Aorta (tissue), 5 donors: ENCODE measurements at regions not wholly inside any gene's neighbourhood (a gene's known extent, or its start where the extent isn't known, plus 50 kb on each side); places are given as distances from the start of the nearest gene placed in this dataset.

Source experiments
- ATAC-seq: fragments of 200-7000 bp; cut with Tn5 transposase; one replicate; pipeline ENCODE4 v1.9.1; 2022; ENCODE audit warnings: moderate library complexity; ENCODE audit not compliant: low FRiP score
- DNase-seq, 2 donors: peaks; one replicate each; pipeline ENCODE4 v3.0.0-alpha.2; 2020
- H3K27ac ChIP-seq, 2 donors: one replicate each; pipeline ENCODE4 v1.5.1; 2013; ENCODE audit warnings: low read length in 2 of 2, mild to moderate bottlenecking in 2 of 2, moderate library complexity in 2 of 2, control low read depth in 1 of 2, inconsistent platforms in 1 of 2, low read depth in 1 of 2
- H3K27me3 ChIP-seq, 2 donors: one replicate each; pipeline ENCODE4 v1.6.1; 2013; ENCODE audit warnings: control low read depth in 1 of 2, low read length in 1 of 2, mild to moderate bottlenecking in 1 of 2, moderate library complexity in 1 of 2; ENCODE audit not compliant: insufficient read depth in 2 of 2, control insufficient read depth in 1 of 2
- H3K36me3 ChIP-seq, 2 donors: one replicate each; pipeline ENCODE4 v1.6.1; 2013; ENCODE audit warnings: control low read depth in 1 of 2, low read length in 1 of 2, mild to moderate bottlenecking in 1 of 2; ENCODE audit not compliant: insufficient read depth in 2 of 2, control insufficient read depth in 1 of 2
- H3K4me1 ChIP-seq, 2 donors: one replicate each; pipeline ENCODE4 v1.6.1; 2013; ENCODE audit warnings: low read length in 2 of 2, control low read depth in 1 of 2, mild to moderate bottlenecking in 1 of 2, moderate library complexity in 1 of 2; ENCODE audit not compliant: insufficient read depth in 2 of 2, control insufficient read depth in 1 of 2
- H3K4me3 ChIP-seq, 2 donors: one replicate each; pipeline ENCODE4 v1.5.1; 2013; ENCODE audit warnings: low read length in 2 of 2, control low read depth in 1 of 2, mild to moderate bottlenecking in 1 of 2
- H3K9me3 ChIP-seq: one replicate; pipeline ENCODE4 v1.6.1; 2013; ENCODE audit warnings: mild to moderate bottlenecking, low read length; ENCODE audit not compliant: control insufficient read depth
- WGBS, 2 donors: extraction: QIAGEN DNeasy Blood & Tissue Kit; methylation state at CpG; one replicate each; pipeline ENCODE4 v1.1.7; 2013; 5-methylcytosine and 5-hydroxymethylcytosine counted together
- intact Hi-C, 2 donors: fragments of 100-400 bp; cut with DNase I; formaldehyde crosslinking; loops; one replicate each; pipeline versions ENCODE4 v1.14.2 to v1.15.0; 2022
- donor health status: healthy with polysubstance abuse.
- donor health status: Bipolar disorder and iron deficiency.
- donor health status: DM: no; HTN: no; CAD: no.
- donor health status: DM: no; HTN: no; CAD: no.
- donor health status: DM: yes; HTN: yes; CAD: no.

DNA sequence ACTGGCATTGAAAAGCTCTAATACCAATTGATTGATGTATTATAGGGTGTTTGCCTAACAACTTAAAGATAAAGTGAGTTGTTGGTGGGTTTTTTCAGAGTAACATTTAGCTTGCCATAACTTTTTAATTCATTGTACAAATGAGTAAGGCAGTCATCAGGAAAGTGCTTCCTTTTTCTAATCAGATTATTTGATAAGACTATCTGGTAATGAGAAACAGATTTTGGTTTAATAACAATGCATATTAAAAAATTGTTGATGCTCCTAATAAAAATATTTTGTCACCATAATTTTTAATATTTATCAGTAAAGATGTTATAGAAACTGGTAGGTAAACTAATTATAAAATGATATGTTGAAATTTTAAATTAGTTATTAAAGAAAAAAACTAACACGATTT, 51.3 kb downstream of the BLTP1 start:
- no peak for DNase-seq
- Histone ChIP-seq H3K4me1 (no peaks in the 10 kb centered on the region), H3K9me3 (no peaks in the 10 kb centered on the region), H3K27ac (no peak overlapping the region), H3K27me3 (no peaks in the 10 kb centered on the region), H3K36me3 (peaks cover 0 to 6% of the 10 kb centered on the region in 2 donors), H3K4me3 (no peak overlapping the region)
- intact Hi-C loops, result no loop called here
- no peak for ATAC-seq
- WGBS, 2 donors, result 94 to 95% methylated on average over 1 of the region's 1 CpG

- ATAC-seq, result no peak
- Histone ChIP-seq H3K27ac (no peak overlapping the region), H3K4me1 (no peaks in the 10 kb centered on the region), H3K36me3 (peaks cover 4 to 5% of the 10 kb centered on the region in 2 donors), H3K9me3 (no peaks in the 10 kb centered on the region), H3K4me3 (no peak overlapping the region), H3K27me3 (no peaks in the 10 kb centered on the region)
- no peak for DNase-seq
- 76 to 82% methylated on average over 1 of the region's 1 CpG for WGBS, 2 donors
- intact Hi-C loops, result no loop called here
Measured at GRCh38 chr4:122205687-122206086, 53.6 kb downstream of the BLTP1 start.

GRCh38 chr4:122212880-122213279, 60.7 kb downstream of the BLTP1 start:
- intact Hi-C loops, result no loop called here
- ATAC-seq (no peak), DNase-seq (no peak)
- WGBS, 2 donors, result 94 to 96% methylated on average over 3 of the region's 3 CpGs
- H3K36me3 ChIP-seq, result peaks cover 0 to 4% of the 10 kb centered on the region in 2 donors
- H3K4me3 ChIP-seq, result no peak overlapping the region
- no peaks in the 10 kb centered on the region for H3K9me3 ChIP-seq
- H3K27me3 ChIP-seq, result no peaks in the 10 kb centered on the region
- no peak overlapping the region for H3K27ac ChIP-seq
- no peaks in the 10 kb centered on the region for H3K4me1 ChIP-seq

- Histone ChIP-seq H3K4me3 (no peak overlapping the region), H3K27me3 (no peaks in the 10 kb centered on the region), H3K9me3 (no peaks in the 10 kb centered on the region), H3K36me3 (peaks cover 3 to 5% of the 10 kb centered on the region in 2 donors), H3K27ac (no peak overlapping the region), H3K4me1 (no peaks in the 10 kb centered on the region)
- 18 to 22% methylated on average over 1 of the region's 1 CpG for WGBS, 2 donors
- ATAC-seq, result no peak
- intact Hi-C loops, result no loop called here
- DNase-seq, result no peak
Measured at GRCh38 chr4:122218762-122219161, 66.6 kb downstream of the BLTP1 start.

DNA sequence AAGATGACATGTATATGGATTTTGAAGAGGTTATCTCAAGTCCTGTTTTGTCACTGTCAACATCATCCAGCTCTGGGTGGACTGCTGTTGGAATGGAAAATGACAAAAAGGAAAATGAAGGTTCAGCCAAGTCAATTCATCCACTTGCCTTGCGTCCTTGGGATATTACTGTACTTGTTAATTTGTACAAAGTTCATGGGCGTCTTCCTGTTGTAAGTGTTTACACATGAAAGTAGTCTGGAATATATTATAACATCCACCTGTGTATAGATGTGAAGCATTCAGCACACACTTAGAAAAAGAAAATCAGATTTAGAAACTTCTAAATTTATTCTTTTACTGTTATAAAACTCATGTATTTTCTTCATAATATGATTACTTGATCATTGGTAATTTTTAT, 67.2 kb downstream of the BLTP1 start:
- no peaks in the 10 kb centered on the region for H3K4me1 ChIP-seq
- intact Hi-C loops, result no loop called here
- H3K27me3 ChIP-seq, result no peaks in the 10 kb centered on the region
- no peak overlapping the region for H3K4me3 ChIP-seq
- DNase-seq, result no peak
- ATAC-seq, result no peak
- H3K27ac ChIP-seq, result no peak overlapping the region
- peaks cover 3 to 5% of the 10 kb centered on the region in 2 donors for H3K36me3 ChIP-seq
- no peaks in the 10 kb centered on the region for H3K9me3 ChIP-seq
- WGBS, 2 donors, result 89 to 93% methylated on average over 2 of the region's 2 CpGs

GRCh38 chr4:122221322-122221721, 69.2 kb downstream of the BLTP1 start:
- intact Hi-C loops, result no loop called here
- H3K36me3 ChIP-seq, result peaks cover 3 to 5% of the 10 kb centered on the region in 2 donors
- WGBS, 2 donors, result 84 to 85% methylated on average over 3 of the region's 3 CpGs

GRCh38 chr4:122224348-122224747, 72.2 kb downstream of the BLTP1 start:
- ATAC-seq (no peak), DNase-seq (no peak)
- WGBS, 2 donors, result 59 to 71% methylated on average over 4 of the region's 4 CpGs
- Histone ChIP-seq H3K4me3 (no peak overlapping the region), H3K27me3 (no peaks in the 10 kb centered on the region), H3K4me1 (no peaks in the 10 kb centered on the region), H3K27ac (no peak overlapping the region), H3K36me3 (peaks cover under 1 to 5% of the 10 kb centered on the region in 2 donors), H3K9me3 (no peaks in the 10 kb centered on the region)
- intact Hi-C loops, result no loop called here

More at GRCh38 chr4:122221322-122221721, 69.2 kb downstream of the BLTP1 start:
- Histone ChIP-seq H3K4me1 (no peaks in the 10 kb centered on the region), H3K9me3 (no peaks in the 10 kb centered on the region), H3K27ac (no peak overlapping the region), H3K4me3 (no peak overlapping the region), H3K27me3 (no peaks in the 10 kb centered on the region)
- ATAC-seq (no peak), DNase-seq (no peak)

GRCh38 chr4:122227202-122227601, 75.1 kb downstream of the BLTP1 start:
- intact Hi-C loops, result no loop called here
- no peak overlapping the region for H3K27ac ChIP-seq
- H3K27me3 ChIP-seq, result no peaks in the 10 kb centered on the region
- DNase-seq, result no peak
- H3K9me3 ChIP-seq, result no peaks in the 10 kb centered on the region
- H3K4me3 ChIP-seq, result no peak overlapping the region
- 79 to 80% methylated on average over 2 of the region's 2 CpGs for WGBS, 2 donors
- H3K4me1 ChIP-seq, result no peaks in the 10 kb centered on the region
- peaks cover 0 to 3% of the 10 kb centered on the region in 2 donors for H3K36me3 ChIP-seq
- ATAC-seq, result no peak

DNA sequence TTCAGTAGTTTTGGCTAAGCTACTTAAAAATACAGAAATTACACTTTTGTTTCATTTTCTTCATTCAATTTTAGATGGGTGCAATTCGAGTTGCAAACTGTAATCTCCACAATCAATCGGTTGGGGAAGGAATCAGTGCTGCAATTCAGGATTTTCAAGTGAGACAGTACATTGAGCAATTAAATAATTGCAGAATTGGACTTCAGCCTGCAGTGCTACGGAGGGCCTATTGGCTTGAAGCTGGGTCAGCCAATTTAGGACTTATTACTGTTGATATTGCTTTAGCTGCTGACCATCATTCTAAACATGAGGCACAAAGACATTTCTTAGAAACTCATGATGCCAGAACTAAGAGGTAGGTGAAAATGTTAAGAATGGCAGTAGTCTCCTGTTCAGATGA, 77.7 kb downstream of the BLTP1 start:
- Histone ChIP-seq H3K36me3 (no peaks in the 10 kb centered on the region), H3K27ac (no peak overlapping the region), H3K4me3 (no peak overlapping the region), H3K9me3 (no peaks in the 10 kb centered on the region), H3K4me1 (no peaks in the 10 kb centered on the region), H3K27me3 (no peaks in the 10 kb centered on the region)
- DNase-seq (no peak), ATAC-seq (no peak)
- intact Hi-C loops, result no loop called here
- WGBS, 2 donors, result 81 to 85% methylated on average over 3 of the region's 3 CpGs
